H1 (cell line): ENCODE measurements at regions not wholly inside any gene's neighbourhood (a gene's known extent, or its start where the extent isn't known, plus 50 kb on each side); places are given as distances from the start of the nearest gene placed in this dataset.

Experiments
- CTCF ChIA-PET: fragments of 300-600 bp; sonication (Branson Sonifier 250); formaldehyde crosslinking; loops from one replicate; lab custom pipeline; 2021; ENCODE audit not compliant: partially characterized antibody; lab: Charles Lee
- POLR2A ChIA-PET: fragments of 300-600 bp; sonication (Branson Sonifier 250); formaldehyde crosslinking; loops from one replicate; lab custom pipeline; 2021; ENCODE audit warnings: inconsistent platforms; ENCODE audit not compliant: partially characterized antibody; lab: Charles Lee
- DNase-seq, 2 experiments: peaks; one replicate each; pipeline versions ENCODE4 v3.0.0 to v3.0.0-alpha.2; 2010 to 2022; ENCODE audit warnings: low spot score in 2 of 2, low read depth in 1 of 2, mixed read lengths in 1 of 2
- FAIRE-seq: peaks from 2 replicates; lab custom pipeline; 2011; peaks lifted over from hg19 to GRCh38; lab: Jason Lieb, UNC
- H2AFZ ChIP-seq: 2 replicates; pipeline ENCODE4 v1.8.1; 2012; ENCODE audit warnings: low read length, inconsistent platforms
- H2AK5ac ChIP-seq: 2 replicates; pipeline ENCODE4 v1.6.1; 2013; ENCODE audit warnings: low read depth, low read length
- H2BK120ac ChIP-seq: replicated peaks from 2 replicates; pipeline ENCODE3; 2013; ENCODE audit warnings: low read depth, low read length, inconsistent platforms
- H2BK12ac ChIP-seq: 2 replicates; pipeline ENCODE4 v1.6.1; 2013; ENCODE audit warnings: low read depth, low read length
- H2BK15ac ChIP-seq: 2 replicates; pipeline ENCODE4 v1.6.1; 2013; ENCODE audit warnings: low read length
- H2BK20ac ChIP-seq: 2 replicates; pipeline ENCODE4 v1.6.1; 2013; ENCODE audit warnings: low read length
- H2BK5ac ChIP-seq: 2 replicates; pipeline ENCODE4 v1.6.1; 2013; ENCODE audit warnings: low read depth, low read length
- H3K14ac ChIP-seq: 2 replicates; pipeline ENCODE4 v1.6.1; 2013; ENCODE audit warnings: inconsistent platforms; ENCODE audit not compliant: insufficient read length
- H3K18ac ChIP-seq: 2 replicates; pipeline ENCODE4 v1.6.1; 2013; ENCODE audit warnings: low read length; ENCODE audit errors: extremely low read depth
- H3K23ac ChIP-seq: 2 replicates; pipeline ENCODE4 v1.6.1; 2013; ENCODE audit warnings: inconsistent platforms; ENCODE audit not compliant: insufficient read length
- H3K23me2 ChIP-seq: 2 replicates; pipeline ENCODE4 v1.6.1; 2013; ENCODE audit warnings: low read depth, low read length
- H3K27ac ChIP-seq: 2 replicates; pipeline ENCODE4 v1.6.1; 2011; ENCODE audit warnings: low read depth, low read length, inconsistent platforms
- H3K27me3 ChIP-seq, 4 experiments: replicated peaks in 1 of 4; 1 replicate in 1 of 4; 2 replicates in 3 of 4; pipeline versions ENCODE4 v1.6.1 to v1.8.1; 2011 to 2013; ENCODE audit warnings: low read length in 3 of 4, mild to moderate bottlenecking in 3 of 4, inconsistent platforms in 2 of 4, mixed read lengths in 2 of 4, moderate library complexity in 1 of 4; ENCODE audit not compliant: control insufficient read depth in 3 of 4, insufficient read depth in 3 of 4; ENCODE audit errors: extremely low read depth in 1 of 4
- H3K36me3 ChIP-seq, 4 experiments: 2 replicates each; pipeline versions ENCODE4 v1.6.1 to v1.8.1; 2011 to 2013; ENCODE audit warnings: mild to moderate bottlenecking in 4 of 4, low read length in 3 of 4, moderate library complexity in 2 of 4, control low read depth in 1 of 4, inconsistent platforms in 1 of 4; ENCODE audit not compliant: insufficient read depth in 4 of 4, control insufficient read depth in 2 of 4
- H3K4ac ChIP-seq: replicated peaks from 2 replicates; pipeline ENCODE3; 2013; ENCODE audit warnings: low read length, low read depth, mixed read lengths, inconsistent platforms; ENCODE audit not compliant: insufficient read length
- H3K4me1 ChIP-seq, 4 experiments: replicated peaks in 1 of 4; 1 replicate in 1 of 4; 2 replicates in 3 of 4; pipeline versions ENCODE4 v1.6.1 to v1.8.1; 2011 to 2013; ENCODE audit warnings: low read length in 3 of 4, inconsistent platforms in 2 of 4, mixed read lengths in 1 of 4; ENCODE audit not compliant: insufficient read depth in 4 of 4, control insufficient read depth in 3 of 4
- H3K4me2 ChIP-seq, 2 experiments: 2 replicates each; pipeline versions ENCODE4 v1.6.1 to v1.8.1; 2011 to 2013; ENCODE audit warnings: low read depth in 2 of 2, low read length in 2 of 2, control low read depth in 1 of 2, inconsistent platforms in 1 of 2, mild to moderate bottlenecking in 1 of 2; ENCODE audit not compliant: insufficient read depth in 1 of 2
- H3K4me3 ChIP-seq, 4 experiments: fragments of 200-600, 300-600 bp in 1 of 4; sonication (generic), shearing (Covaris generic), sonication (Bioruptor Twin) in 1 of 4; 2 replicates each; pipeline versions ENCODE4 v1.5.1 to v1.8.1; 2011 to 2016; ENCODE audit warnings: low read length in 4 of 4, low read depth in 3 of 4, control low read depth in 2 of 4, inconsistent platforms in 2 of 4, mild to moderate bottlenecking in 2 of 4, mixed read lengths in 1 of 4, moderate library complexity in 1 of 4; ENCODE audit not compliant: insufficient read depth in 2 of 4; ENCODE audit errors: extremely low read depth in 1 of 4
- H3K56ac ChIP-seq: replicated peaks from 2 replicates; pipeline ENCODE3; 2013; ENCODE audit warnings: low read depth, mild to moderate bottlenecking, mixed read lengths, low read length, inconsistent platforms; ENCODE audit not compliant: insufficient read length
- H3K79me1 ChIP-seq: 2 replicates; pipeline ENCODE4 v1.6.1; 2013; ENCODE audit warnings: low read depth, low read length, control low read depth
- H3K79me2 ChIP-seq, 2 experiments: 2 replicates each; pipeline versions ENCODE4 v1.6.1 to v1.8.1; 2012 to 2013; ENCODE audit warnings: low read length in 2 of 2, mild to moderate bottlenecking in 2 of 2, inconsistent platforms in 1 of 2; ENCODE audit not compliant: insufficient read depth in 2 of 2, control insufficient read depth in 1 of 2
- H3K9ac ChIP-seq, 4 experiments: replicated peaks in 1 of 4; 1 replicate in 1 of 4; 2 replicates in 3 of 4; pipeline versions ENCODE4 v1.6.1 to v1.8.1; 2011 to 2013; ENCODE audit warnings: low read depth in 3 of 4, low read length in 3 of 4, control low read depth in 2 of 4, mild to moderate bottlenecking in 2 of 4, moderate library complexity in 2 of 4, inconsistent platforms in 1 of 4; ENCODE audit errors: extremely low read depth in 1 of 4
- H3K9me3 ChIP-seq, 2 experiments: 2 replicates each; pipeline versions ENCODE4 v1.6.1 to v1.8.1; 2012 to 2013; ENCODE audit warnings: mild to moderate bottlenecking in 2 of 2, moderate library complexity in 2 of 2, control low read depth in 1 of 2, inconsistent platforms in 1 of 2, low read depth in 1 of 2, low read length in 1 of 2, mixed read lengths in 1 of 2; ENCODE audit not compliant: insufficient read depth in 2 of 2
- H4K20me1 ChIP-seq, 2 experiments: replicated peaks in 1 of 2; 2 replicates each; pipeline versions ENCODE3 to v1.8.1; 2011 to 2013; ENCODE audit warnings: inconsistent platforms in 2 of 2, low read length in 2 of 2, mild to moderate bottlenecking in 1 of 2; ENCODE audit not compliant: insufficient read depth in 2 of 2, control insufficient read depth in 1 of 2
- H4K5ac ChIP-seq: 2 replicates; pipeline ENCODE4 v1.6.1; 2013; ENCODE audit warnings: low read length, low read depth, mixed read lengths, inconsistent platforms; ENCODE audit not compliant: insufficient read length
- H4K8ac ChIP-seq: 2 replicates; pipeline ENCODE4 v1.8.0; 2013; ENCODE audit warnings: mild to moderate bottlenecking, moderate library complexity, low read length, inconsistent platforms; ENCODE audit not compliant: insufficient read depth; ENCODE audit errors: extremely low read depth
- H4K91ac ChIP-seq: replicated peaks from 2 replicates; pipeline ENCODE3; 2013; ENCODE audit warnings: low read length, mixed read lengths, inconsistent platforms; ENCODE audit not compliant: insufficient read length
- BRCA1 ChIP-seq: IDR thresholded peaks from 2 replicates; pipeline ENCODE4 v1.6.1; 2012; ENCODE audit warnings: low read depth, low read length, improper control_type of control experiment
- CEBPB ChIP-seq: IDR thresholded peaks from 2 replicates; pipeline ENCODE4 v1.6.1; 2012; ENCODE audit warnings: low read depth, low read length
- CREB1 ChIP-seq: IDR thresholded peaks from 2 replicates; pipeline ENCODE4 v1.6.1; 2012; ENCODE audit warnings: inconsistent platforms
- FOSL1 ChIP-seq: IDR thresholded peaks from 2 replicates; pipeline ENCODE4 v1.6.1; 2011; ENCODE audit warnings: mild to moderate bottlenecking, low read depth, low read length, moderate library complexity; ENCODE audit not compliant: insufficient read depth
- GTF2F1 ChIP-seq: IDR thresholded peaks from 2 replicates; pipeline ENCODE4 v1.6.1; 2012; ENCODE audit warnings: low read depth, low read length, improper control_type of control experiment, borderline replicate concordance
- KDM4A ChIP-seq: IDR thresholded peaks from one replicate; pipeline ENCODE4 v1.7.1; 2012; ENCODE audit warnings: low read depth, mild to moderate bottlenecking, moderate library complexity, low read length, inconsistent platforms; ENCODE audit not compliant: severe bottlenecking
- RFX5 ChIP-seq: IDR thresholded peaks from 2 replicates; pipeline ENCODE4 v1.6.1; 2011; ENCODE audit warnings: low read depth, low read length, improper control_type of control experiment, borderline replicate concordance
- SAP30 ChIP-seq: fragments of 300-600 bp; sonication (generic); IDR thresholded peaks from 2 replicates; pipeline ENCODE4 v1.7.1; 2012; ENCODE audit warnings: low read length, moderate library complexity, mild to moderate bottlenecking, inconsistent platforms; ENCODE audit not compliant: insufficient read depth, insufficient replicate concordance
- TEAD4 ChIP-seq: IDR thresholded peaks from 2 replicates; pipeline ENCODE4 v1.6.1; 2012; ENCODE audit warnings: low read depth, low read length, inconsistent platforms, mixed read lengths
- WGBS, 2 experiments: shearing (Covaris generic) in 1 of 2; methylation state at CpG; one replicate each; pipeline versions ENCODE4 v1.1.6 to v1.1.7; 2013 to 2015; ENCODE audit warnings: low lambda C conversion rate in 2 of 2, mixed read lengths in 2 of 2, inconsistent platforms in 1 of 2, low coverage in 1 of 2, missing lambda C conversion rate in 1 of 2; ENCODE audit not compliant: insufficient replicate concordance in 2 of 2, insufficient coverage in 1 of 2, insufficient read length in 1 of 2; ENCODE audit errors: extremely low coverage in 1 of 2, missing lambda C conversion rate in 1 of 2; 5-methylcytosine and 5-hydroxymethylcytosine counted together
- TF ChIP-seq, protein P1 (sequence below), 3 experiments: IDR thresholded peaks; 1 replicate in 2 of 3; 2 replicates in 1 of 3; pipeline versions ENCODE4 v1.5.1 to v1.6.1; 2011; ENCODE audit warnings: low read length in 3 of 3, mild to moderate bottlenecking in 3 of 3, inconsistent platforms in 2 of 3, low read depth in 1 of 3, moderate library complexity in 1 of 3; ENCODE audit not compliant: insufficient read depth in 1 of 3; ENCODE audit errors: control extremely low read depth in 1 of 3
- TF ChIP-seq, protein P2 (sequence below): IDR thresholded peaks from 2 replicates; pipeline ENCODE4 v1.6.1; 2011; ENCODE audit warnings: low read length, improper control_type of control experiment

DNA sequence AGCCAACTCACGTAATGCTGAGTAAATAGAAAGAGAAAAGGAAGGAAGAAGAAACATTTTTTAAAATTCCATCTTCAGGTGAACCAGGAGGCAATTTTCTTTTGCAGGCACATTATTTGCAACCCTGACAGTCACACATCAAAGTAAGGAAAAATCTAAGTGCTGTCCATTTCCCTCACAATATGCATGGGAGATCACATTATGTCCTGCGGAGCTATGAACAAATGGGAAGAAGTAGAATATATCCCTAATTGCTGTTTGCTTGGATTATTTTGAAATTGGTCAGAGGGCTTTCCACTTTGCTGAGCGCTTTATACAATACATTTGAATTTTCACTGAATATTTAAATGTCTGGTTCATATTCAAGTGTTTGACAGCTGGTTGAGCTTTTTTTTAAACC lies 133.8 kb upstream of the API5 start:
- Histone ChIP-seq H3K14ac (no peak overlapping the region), H3K56ac (no peak overlapping the region), H4K8ac (no peak overlapping the region), H3K27me3 (no peaks in the 10 kb centered on the region), H4K5ac (no peak overlapping the region), H3K9ac (no peak overlapping the region), H4K91ac (no peak overlapping the region), H3K9me3 (peaks cover 0 to 4% of the 10 kb centered on the region in 2 experiments; a peak in 1 of 4 replicates), H3K79me2 (no peaks in the 10 kb centered on the region), H2BK20ac (no peak overlapping the region), H3K27ac (no peak overlapping the region), H3K79me1 (no peaks in the 10 kb centered on the region), H3K4ac (no peak overlapping the region), H3K18ac (no peak overlapping the region), H3K23me2 (no peaks in the 10 kb centered on the region), H3K4me1 (no peaks in the 10 kb centered on the region), H2BK5ac (no peak overlapping the region), H3K23ac (no peak overlapping the region), H2BK120ac (no peak overlapping the region), H3K36me3 (no peaks in the 10 kb centered on the region), H4K20me1 (no peaks in the 10 kb centered on the region), H3K4me3 (no peak overlapping the region), H2BK12ac (no peak overlapping the region), H2AK5ac (no peak overlapping the region), H2AFZ (no peak overlapping the region), H2BK15ac (no peak overlapping the region), H3K4me2 (no peak overlapping the region)
- FAIRE-seq (no peak), DNase-seq (no peak)
- POLR2A ChIA-PET, result no interaction called here
- CTCF ChIA-PET, result interaction anchor here (1.2 to 3.2 kb wide), 3 partner anchors 10 to 206 kb away, joined by 3 to 17 read pairs (median 4); no protein-coding TSS in a partner anchor
- 88% methylated on average over 3 of the region's 3 CpGs; no CpG with 5 or more reads in 1 of the 2 experiments for WGBS, 2 experiments
- TF ChIP-seq, protein P1, sequence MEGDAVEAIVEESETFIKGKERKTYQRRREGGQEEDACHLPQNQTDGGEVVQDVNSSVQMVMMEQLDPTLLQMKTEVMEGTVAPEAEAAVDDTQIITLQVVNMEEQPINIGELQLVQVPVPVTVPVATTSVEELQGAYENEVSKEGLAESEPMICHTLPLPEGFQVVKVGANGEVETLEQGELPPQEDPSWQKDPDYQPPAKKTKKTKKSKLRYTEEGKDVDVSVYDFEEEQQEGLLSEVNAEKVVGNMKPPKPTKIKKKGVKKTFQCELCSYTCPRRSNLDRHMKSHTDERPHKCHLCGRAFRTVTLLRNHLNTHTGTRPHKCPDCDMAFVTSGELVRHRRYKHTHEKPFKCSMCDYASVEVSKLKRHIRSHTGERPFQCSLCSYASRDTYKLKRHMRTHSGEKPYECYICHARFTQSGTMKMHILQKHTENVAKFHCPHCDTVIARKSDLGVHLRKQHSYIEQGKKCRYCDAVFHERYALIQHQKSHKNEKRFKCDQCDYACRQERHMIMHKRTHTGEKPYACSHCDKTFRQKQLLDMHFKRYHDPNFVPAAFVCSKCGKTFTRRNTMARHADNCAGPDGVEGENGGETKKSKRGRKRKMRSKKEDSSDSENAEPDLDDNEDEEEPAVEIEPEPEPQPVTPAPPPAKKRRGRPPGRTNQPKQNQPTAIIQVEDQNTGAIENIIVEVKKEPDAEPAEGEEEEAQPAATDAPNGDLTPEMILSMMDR (IDR thresholded peaks at IDR 0.05; ENCODE audit: control extremely low read depth in 1 of 3, insufficient read depth in 1 of 3, low read depth in 1 of 3, low read length in 3 of 3), result no peak
- TF ChIP-seq, protein P2, sequence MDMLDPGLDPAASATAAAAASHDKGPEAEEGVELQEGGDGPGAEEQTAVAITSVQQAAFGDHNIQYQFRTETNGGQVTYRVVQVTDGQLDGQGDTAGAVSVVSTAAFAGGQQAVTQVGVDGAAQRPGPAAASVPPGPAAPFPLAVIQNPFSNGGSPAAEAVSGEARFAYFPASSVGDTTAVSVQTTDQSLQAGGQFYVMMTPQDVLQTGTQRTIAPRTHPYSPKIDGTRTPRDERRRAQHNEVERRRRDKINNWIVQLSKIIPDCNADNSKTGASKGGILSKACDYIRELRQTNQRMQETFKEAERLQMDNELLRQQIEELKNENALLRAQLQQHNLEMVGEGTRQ, result no peak
- TF ChIP-seq GTF2F1, result no peak
- TF ChIP-seq CREB1, result no peak
- TF ChIP-seq CEBPB, result no peak
- TF ChIP-seq TEAD4, result no peak
- no peak for TF ChIP-seq FOSL1
- no peak for TF ChIP-seq SAP30
- no peak for TF ChIP-seq RFX5
- TF ChIP-seq BRCA1, result no peak
- TF ChIP-seq KDM4A, result no peak
